GM12878 (cell line): ENCODE measurements at regions not wholly inside any gene's neighbourhood (a gene's known extent, or its start where the extent isn't known, plus 50 kb on each side); places are given as distances from the start of the nearest gene placed in this dataset.
A peak's percentile ranks its signal among the peaks of the same experiment; 100 is the strongest.

Source experiments
- ATAC-seq: fragments of 200-7000 bp; cut with Tn5 transposase; 3 replicates; pipeline ENCODE4 v1.9.1; 2020; ENCODE audit warnings: mild to moderate bottlenecking, moderate library complexity
- BruUV-seq: library from RNA; stranded (reverse); fragments of 400-500 nt; replicated peaks from 2 replicates; lab custom pipeline; 2021; lab: Mats Ljungman, UMichigan
- CTCF ChIA-PET: fragments of 300-600 bp; sonication (Branson Sonifier 250); formaldehyde crosslinking; extraction: SDS; loops from one replicate; lab custom pipeline; 2021; ENCODE audit warnings: inconsistent platforms; lab: Yijun Ruan, JAX
- POLR2A ChIA-PET: fragments of 350-600 bp; formaldehyde crosslinking; extraction: SDS; loops from one replicate; lab custom pipeline; 2021; ENCODE audit warnings: inconsistent platforms; lab: Charles Lee
- RAD21 ChIA-PET: fragments of 300-600 bp; sonication (Branson Sonifier 250); formaldehyde crosslinking; loops from one replicate; lab custom pipeline; 2023; ENCODE audit warnings: antibody characterized with exemption; ENCODE audit not compliant: unreplicated experiment; lab: Charles Lee
- SMC1A ChIA-PET: fragments of 300-600 bp; sonication (Branson Sonifier 250); formaldehyde crosslinking; loops from one replicate; lab custom pipeline; 2023; ENCODE audit not compliant: unreplicated experiment, uncharacterized antibody; lab: Charles Lee
- DNase-seq: peaks from one replicate; pipeline ENCODE4 v3.0.0-alpha.2; 2011; ENCODE audit warnings: low read depth, low spot score
- FAIRE-seq: peaks from 3 replicates; lab custom pipeline; 2011; peaks lifted over from hg19 to GRCh38; lab: Jason Lieb, UNC
- H2AFZ ChIP-seq: 2 replicates; pipeline ENCODE4 v1.6.0; 2011; ENCODE audit warnings: low read depth, low read length, control low read depth; ENCODE audit not compliant: control insufficient read depth
- H3K27ac ChIP-seq: 2 replicates; pipeline ENCODE4 v1.5.1; 2011; ENCODE audit warnings: control low read depth; ENCODE audit not compliant: control insufficient read depth, insufficient read depth
- H3K27me3 ChIP-seq, 2 experiments: replicated peaks in 1 of 2; 2 replicates each; pipeline versions ENCODE4 v1.6.0 to v1.6.1; 2011; ENCODE audit warnings: low read length in 1 of 2; ENCODE audit not compliant: control insufficient read depth in 2 of 2, insufficient read depth in 2 of 2
- H3K36me3 ChIP-seq, 2 experiments: 2 replicates each; pipeline ENCODE4 v1.5.1; 2011; ENCODE audit warnings: low read length in 1 of 2; ENCODE audit not compliant: control insufficient read depth in 2 of 2, insufficient read depth in 2 of 2
- H3K4me1 ChIP-seq: 2 replicates; pipeline ENCODE4 v1.6.1; 2011; ENCODE audit warnings: mild to moderate bottlenecking, low read length, moderate library complexity, mixed read lengths; ENCODE audit not compliant: control insufficient read depth, insufficient read depth
- H3K4me2 ChIP-seq: 2 replicates; pipeline ENCODE4 v1.6.0; 2011; ENCODE audit warnings: control low read depth; ENCODE audit not compliant: control insufficient read depth, insufficient read depth
- H3K4me3 ChIP-seq: fragments of 200-600 bp; sonication (generic); 2 replicates; pipeline ENCODE4 v1.5.1; 2016
- H3K79me2 ChIP-seq: 2 replicates; pipeline ENCODE4 v1.6.0; 2011; ENCODE audit warnings: low read length; ENCODE audit not compliant: control insufficient read depth, insufficient read depth
- H3K9ac ChIP-seq: 2 replicates; pipeline ENCODE4 v1.8.0; 2011; ENCODE audit warnings: low read length, control low read depth, mixed read lengths; ENCODE audit not compliant: control insufficient read depth, insufficient read depth
- H3K9me3 ChIP-seq: replicated peaks from 3 replicates; pipeline ENCODE4 v1.5.1; 2011; ENCODE audit warnings: mild to moderate bottlenecking, low read length; ENCODE audit not compliant: control insufficient read depth, insufficient read depth
- H4K20me1 ChIP-seq: 2 replicates; pipeline ENCODE4 v1.6.0; 2011; ENCODE audit not compliant: control insufficient read depth, insufficient read depth
- ATF2 ChIP-seq: IDR thresholded peaks from 2 replicates; pipeline ENCODE4 v1.6.1; 2012; ENCODE audit warnings: low read length, inconsistent platforms
- CBX5 ChIP-seq: sonication (generic); IDR thresholded peaks from 2 replicates; pipeline ENCODE4 v1.6.1; 2016; ENCODE audit warnings: low read depth, moderate library complexity, mild to moderate bottlenecking, inconsistent platforms
- CHD1 ChIP-seq: IDR thresholded peaks from 2 replicates; pipeline ENCODE4 v1.6.1; 2012; ENCODE audit warnings: low read depth, low read length, improper control_type of control experiment
- CHD2 ChIP-seq: IDR thresholded peaks from 2 replicates; pipeline ENCODE4 v1.6.1; 2011; ENCODE audit warnings: low read depth, low read length, improper control_type of control experiment, borderline replicate concordance
- EED ChIP-seq: sonication (generic); IDR thresholded peaks from 2 replicates; pipeline ENCODE4 v1.6.1; 2016; ENCODE audit warnings: antibody characterized with exemption, low read depth
- HDAC6 ChIP-seq: fragments of 200-600 bp; sonication (generic); IDR thresholded peaks from one replicate; pipeline ENCODE4 v1.8.0; 2017; ENCODE audit warnings: antibody characterized with exemption; ENCODE audit not compliant: unreplicated experiment
- MXI1 ChIP-seq: fragments of 150-350 bp; IDR thresholded peaks from 2 replicates; pipeline ENCODE4 v1.6.1; 2011; ENCODE audit warnings: low read depth, mild to moderate bottlenecking, inconsistent platforms, low read length, improper control_type of control experiment
- PAX8 ChIP-seq: fragments of 450-650 bp; IDR thresholded peaks from 2 replicates; pipeline ENCODE4 v1.6.1; 2017; ENCODE audit warnings: mild to moderate bottlenecking, moderate library complexity
- RBBP5 ChIP-seq: fragments of 200-600 bp; sonication (generic); conservative IDR thresholded peaks from 2 replicates; pipeline ENCODE4 v1.6.1; 2016
- RELA ChIP-seq: fragments of 450-650 bp; IDR thresholded peaks from 2 replicates; pipeline ENCODE4 v1.8.0; 2014; ENCODE audit warnings: borderline replicate concordance; ENCODE audit not compliant: partially characterized antibody
- RELB ChIP-seq: fragments of 450-650 bp; IDR thresholded peaks from 2 replicates; pipeline ENCODE4 v1.6.1; 2017; ENCODE audit warnings: low read depth, mild to moderate bottlenecking, moderate library complexity
- SPI1 ChIP-seq: IDR thresholded peaks from 2 replicates; pipeline ENCODE4 v1.6.1; 2011; ENCODE audit warnings: low read depth, mild to moderate bottlenecking, low read length, moderate library complexity, borderline replicate concordance; ENCODE audit not compliant: insufficient read depth
- STAT3 ChIP-seq: IDR thresholded peaks from 2 replicates; pipeline ENCODE4 v1.6.1; 2011; ENCODE audit warnings: low read depth, low read length, improper control_type of control experiment
- WGBS: methylation state at CpG from one replicate; pipeline ENCODE4 v1.1.6; 2016; ENCODE audit warnings: low lambda C conversion rate; ENCODE audit not compliant: insufficient replicate concordance, insufficient coverage; ENCODE audit errors: missing lambda C conversion rate; 5-methylcytosine and 5-hydroxymethylcytosine counted together
- in situ Hi-C: fragments of 300-500 bp; cut with MboI; formaldehyde crosslinking; loops from 9 replicates; pipeline ENCODE4 v1.14.3; 2018; ENCODE audit warnings: mixed read lengths
- intact Hi-C: fragments of 100-400 bp; cut with micrococcal nuclease; formaldehyde crosslinking; loops from one replicate; pipeline ENCODE4 v1.14.2; 2022; ENCODE audit not compliant: unreplicated experiment

GRCh38 chr10:83734278-83734677 lies 405.0 kb upstream of the GHITM start:
- DNase-seq (no peak), ATAC-seq (no peak), FAIRE-seq (no peak)
- no peaks in the 10 kb centered on the region for H3K4me1 ChIP-seq
- H3K9me3 ChIP-seq = peaks cover 2% of the 10 kb centered on the region; the same call in 1 of the 3 replicates
- CTCF ChIA-PET = no interaction called here
- H3K36me3 ChIP-seq = no peaks in the 10 kb centered on the region
- H3K27me3 ChIP-seq = no peaks in the 10 kb centered on the region
- H3K4me3 ChIP-seq = no peak overlapping the region
- SMC1A ChIA-PET = no interaction called here
- no peak for TF ChIP-seq RELA
- TF ChIP-seq CBX5 = peak; percentile 70; the same call in 1 of the 2 replicates
- no peak for TF ChIP-seq SPI1
- TF ChIP-seq HDAC6 = no peak
- H3K4me2 ChIP-seq = no peak overlapping the region
- no peak overlapping the region for H3K9ac ChIP-seq
- no TSS peak for BruUV-seq
- H4K20me1 ChIP-seq = no peaks in the 10 kb centered on the region
- no peak overlapping the region for H2AFZ ChIP-seq
- H3K79me2 ChIP-seq = no peaks in the 10 kb centered on the region
- RAD21 ChIA-PET = no interaction called here
- H3K27ac ChIP-seq = no peak overlapping the region
- POLR2A ChIA-PET = no interaction called here
- intact Hi-C loops = no loop called here
- in situ Hi-C loops = no loop called here

DNA sequence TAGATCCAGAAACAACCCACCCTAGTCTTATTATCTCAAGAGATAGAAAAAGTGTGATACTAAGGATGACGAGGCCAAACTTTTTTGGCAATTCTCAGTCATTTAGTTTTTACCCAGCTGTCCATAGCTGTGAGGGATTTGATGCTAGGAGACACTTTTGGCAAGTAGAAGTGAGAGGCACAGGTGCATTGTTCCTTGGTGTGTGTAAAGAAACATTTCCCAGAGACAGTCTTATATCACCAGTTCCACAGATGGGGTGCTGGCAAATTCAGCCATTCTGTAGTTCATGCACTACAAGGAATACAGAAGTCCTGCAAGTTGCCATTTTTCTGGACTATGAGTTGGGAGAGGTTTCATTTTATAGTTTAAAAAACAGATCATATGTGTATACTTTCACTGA lies 403.3 kb upstream of the GHITM start:
- ChIA-PET SMC1A (no interaction called here), RAD21 (no interaction called here), POLR2A (no interaction called here), CTCF (interaction anchor here (0.7 kb wide), 1 partner anchor 521 kb away, joined by 3 read pairs; no protein-coding TSS in a partner anchor)
- Histone ChIP-seq H3K4me2 (no peak overlapping the region), H3K4me1 (no peaks in the 10 kb centered on the region), H3K9me3 (peaks cover 2% of the 10 kb centered on the region; the same call in 1 of the 3 replicates), H3K27me3 (no peaks in the 10 kb centered on the region), H3K4me3 (no peak overlapping the region), H3K36me3 (no peaks in the 10 kb centered on the region), H2AFZ (no peak overlapping the region), H3K27ac (no peak overlapping the region), H3K79me2 (no peaks in the 10 kb centered on the region), H3K9ac (no peak overlapping the region), H4K20me1 (no peaks in the 10 kb centered on the region)
- BruUV-seq = no TSS peak
- WGBS = 0% methylated on average over 1 of the region's 1 CpG
- ATAC-seq (no peak), DNase-seq (no peak), FAIRE-seq (no peak)
- intact Hi-C loops (no loop called here), in situ Hi-C loops (no loop called here)
- TF ChIP-seq STAT3 (no peak), ATF2 (no peak), EED (no peak), MXI1 (no peak), RELB (no peak), RBBP5 (no peak), CHD2 (no peak), PAX8 (no peak), CHD1 (no peak)
